Mesendoderm (in vitro differentiated cells): ENCODE measurements at regions not wholly inside any gene's neighbourhood (a gene's known extent, or its start where the extent isn't known, plus 50 kb on each side); places are given as distances from the start of the nearest gene placed in this dataset.
"Not testable (repeated sequence)": the region's sequence is repeated elsewhere in the genome, so short reads cannot be mapped to it uniquely, and the experiment has no call there.

ENCODE experiments used
- DNase-seq: peaks from one replicate; pipeline ENCODE4 v3.0.0; 2013
- H2AK5ac ChIP-seq: 2 replicates; pipeline ENCODE4 v1.6.1; 2013; ENCODE audit warnings: low read length, inconsistent platforms
- H2BK120ac ChIP-seq: 2 replicates; pipeline ENCODE4 v1.6.1; 2013; ENCODE audit warnings: low read depth, mild to moderate bottlenecking, low read length, moderate library complexity, mixed read lengths
- H2BK15ac ChIP-seq: replicated peaks from 2 replicates; pipeline ENCODE4 v1.6.1; 2013; ENCODE audit warnings: low read depth, mild to moderate bottlenecking, moderate library complexity
- H2BK5ac ChIP-seq: 2 replicates; pipeline ENCODE4 v1.6.1; 2013; ENCODE audit warnings: low read length, inconsistent platforms
- H3K18ac ChIP-seq: 2 replicates; pipeline ENCODE4 v1.6.1; 2013; ENCODE audit warnings: mild to moderate bottlenecking, low read length, mixed read lengths
- H3K23ac ChIP-seq: one replicate; pipeline ENCODE4 v1.6.1; 2013; ENCODE audit warnings: low read length
- H3K27ac ChIP-seq: 2 replicates; pipeline ENCODE4 v1.5.1; 2013; ENCODE audit warnings: low read depth, mild to moderate bottlenecking, inconsistent platforms, low read length, moderate library complexity
- H3K27me3 ChIP-seq: 2 replicates; pipeline ENCODE4 v1.6.1; 2013; ENCODE audit warnings: low read length, control low read depth, mild to moderate bottlenecking, inconsistent platforms; ENCODE audit not compliant: insufficient read depth, poor library complexity
- H3K36me3 ChIP-seq: 2 replicates; pipeline ENCODE4 v1.6.1; 2013; ENCODE audit warnings: low read length, inconsistent platforms; ENCODE audit not compliant: control insufficient read depth, insufficient read depth
- H3K4ac ChIP-seq: one replicate; pipeline ENCODE4 v1.6.1; 2013; ENCODE audit warnings: low read depth, mild to moderate bottlenecking, low read length, moderate library complexity
- H3K4me1 ChIP-seq: 2 replicates; pipeline ENCODE4 v1.6.1; 2013; ENCODE audit warnings: low read depth, low read length, inconsistent platforms; ENCODE audit not compliant: control insufficient read depth
- H3K4me2 ChIP-seq: 2 replicates; pipeline ENCODE4 v1.6.1; 2013; ENCODE audit warnings: low read length
- H3K4me3 ChIP-seq: 2 replicates; pipeline ENCODE4 v1.5.1; 2013; ENCODE audit warnings: mild to moderate bottlenecking, low read length
- H3K56ac ChIP-seq: one replicate; pipeline ENCODE4 v1.6.1; 2013; ENCODE audit warnings: low read length
- H3K79me1 ChIP-seq: 2 replicates; pipeline ENCODE4 v1.6.1; 2013; ENCODE audit warnings: low read length, inconsistent platforms
- H3K79me2 ChIP-seq: 2 replicates; pipeline ENCODE4 v1.6.1; 2013; ENCODE audit warnings: mild to moderate bottlenecking, low read length; ENCODE audit not compliant: control insufficient read depth, insufficient read depth
- H3K9ac ChIP-seq: 2 replicates; pipeline ENCODE4 v1.6.1; 2013; ENCODE audit warnings: low read length, inconsistent platforms
- H4K5ac ChIP-seq: one replicate; pipeline ENCODE4 v1.6.1; 2013; ENCODE audit warnings: low read length
- H4K8ac ChIP-seq: one replicate; pipeline ENCODE4 v1.6.1; 2013; ENCODE audit warnings: low read depth, mild to moderate bottlenecking, control low read depth, low read length, moderate library complexity
- WGBS: extraction: QIAGEN DNeasy Blood & Tissue Kit; methylation state at CpG from one replicate; pipeline ENCODE4 v1.1.7; 2013; ENCODE audit warnings: low lambda C conversion rate, missing lambda C conversion rate; ENCODE audit not compliant: insufficient coverage; ENCODE audit errors: extremely low coverage; 5-methylcytosine and 5-hydroxymethylcytosine counted together

DNA sequence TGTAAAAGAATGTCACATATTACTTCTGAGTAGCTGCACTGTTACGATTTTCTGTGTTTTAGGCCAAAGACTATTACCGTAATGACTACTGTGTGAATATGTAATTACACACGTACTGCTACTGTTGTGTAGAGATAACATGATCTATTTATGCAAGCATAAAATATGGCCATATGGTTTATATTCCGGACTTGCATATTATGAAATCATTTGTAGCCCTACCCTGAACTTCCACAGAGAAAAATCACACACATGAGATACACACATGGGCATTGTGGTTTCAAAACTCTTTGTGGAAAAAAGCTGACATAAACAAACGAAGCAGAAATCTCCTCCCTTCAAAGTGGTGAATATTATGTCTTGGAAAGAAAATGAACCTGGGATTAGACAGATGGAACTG lies 373.0 kb upstream of the ADAMTS5 start:
- H3K4ac ChIP-seq = no peak overlapping the region

DNA sequence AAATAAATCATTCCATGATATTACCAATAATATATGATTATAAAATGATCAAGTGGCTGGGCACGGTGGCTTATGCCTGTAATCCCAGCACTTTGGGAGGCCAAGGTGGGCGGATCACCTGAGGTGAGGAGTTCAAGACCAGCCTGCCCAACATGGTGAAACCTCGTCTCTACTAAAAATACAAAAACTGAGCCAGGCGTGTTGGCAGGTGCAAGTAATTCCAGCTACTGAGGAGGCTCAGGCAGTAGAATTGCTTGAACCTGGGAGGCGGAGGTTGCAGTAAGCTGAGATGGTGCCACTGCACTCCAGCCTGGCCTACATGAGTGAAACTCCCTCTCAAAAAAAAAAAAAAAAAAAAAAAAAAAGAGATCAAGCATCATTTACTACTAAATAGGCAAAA lies 371.1 kb upstream of the ADAMTS5 start:
- DNase-seq, H3K36me3 ChIP-seq, H3K27me3 ChIP-seq, H3K4me2 ChIP-seq, H2BK5ac ChIP-seq, H3K4me3 ChIP-seq, H2BK15ac ChIP-seq, H2BK120ac ChIP-seq, H3K56ac ChIP-seq, H3K79me2 ChIP-seq, H3K79me1 ChIP-seq, H3K9ac ChIP-seq, H3K18ac ChIP-seq, H3K23ac ChIP-seq, H4K5ac ChIP-seq, H4K8ac ChIP-seq, H3K4ac ChIP-seq, H2AK5ac ChIP-seq, H3K4me1 ChIP-seq, H3K27ac ChIP-seq: not testable (repeated sequence)
- WGBS = no CpG with 5 or more reads among the region's 5 CpGs

More for the DNA sequence above, 373.0 kb upstream of the ADAMTS5 start:
- no peak overlapping the region for H3K56ac ChIP-seq
- H3K18ac ChIP-seq = no peak overlapping the region
- no peak overlapping the region for H3K4me2 ChIP-seq
- no CpG with 5 or more reads among the region's 5 CpGs for WGBS
- no peak for DNase-seq
- no peaks in the 10 kb centered on the region for H3K27me3 ChIP-seq
- no peak overlapping the region for H2BK120ac ChIP-seq
- no peak overlapping the region for H2AK5ac ChIP-seq
- H3K4me3 ChIP-seq = no peak overlapping the region
- H2BK15ac ChIP-seq = no peak overlapping the region
- H3K36me3 ChIP-seq = no peaks in the 10 kb centered on the region
- H3K23ac ChIP-seq = no peak overlapping the region
- no peaks in the 10 kb centered on the region for H3K79me1 ChIP-seq
- no peak overlapping the region for H2BK5ac ChIP-seq
- no peak overlapping the region for H3K9ac ChIP-seq
- no peaks in the 10 kb centered on the region for H3K4me1 ChIP-seq
- no peak overlapping the region for H4K5ac ChIP-seq
- H3K79me2 ChIP-seq = no peaks in the 10 kb centered on the region
- H4K8ac ChIP-seq = no peak overlapping the region
- no peak overlapping the region for H3K27ac ChIP-seq

DNA sequence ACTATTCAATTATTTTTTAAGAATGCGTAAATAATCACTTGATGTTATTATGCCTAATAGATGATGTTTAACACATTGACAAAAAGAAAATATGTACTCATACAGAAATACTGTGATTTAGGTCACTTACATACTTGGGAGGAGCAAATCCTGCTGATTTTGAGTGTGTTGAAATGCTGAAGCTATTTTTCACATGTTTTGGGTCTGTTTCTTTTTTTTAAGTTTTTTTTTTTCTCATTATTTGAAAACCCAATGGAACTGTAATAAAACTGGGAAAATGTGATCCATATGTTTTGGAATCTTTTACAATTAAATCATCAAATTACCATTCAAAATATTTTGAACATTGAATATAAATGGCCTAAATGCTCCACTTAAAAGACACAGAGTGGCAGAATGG lies 366.2 kb upstream of the ADAMTS5 start:
- no peak overlapping the region for H3K23ac ChIP-seq
- no peak overlapping the region for H2BK5ac ChIP-seq
- no peak overlapping the region for H3K56ac ChIP-seq
- H3K4me1 ChIP-seq = no peaks in the 10 kb centered on the region
- no peak overlapping the region for H3K4me3 ChIP-seq
- H4K8ac ChIP-seq = no peak overlapping the region
- no peak overlapping the region for H2BK120ac ChIP-seq
- no peaks in the 10 kb centered on the region for H3K36me3 ChIP-seq
- no peak overlapping the region for H3K18ac ChIP-seq
- no peaks in the 10 kb centered on the region for H3K79me2 ChIP-seq
- no peak overlapping the region for H3K27ac ChIP-seq
- no CpG with 5 or more reads among the region's 1 CpG for WGBS
- H2AK5ac ChIP-seq = no peak overlapping the region
- H3K79me1 ChIP-seq = no peaks in the 10 kb centered on the region
- H3K4ac ChIP-seq = no peak overlapping the region
- H3K27me3 ChIP-seq = no peaks in the 10 kb centered on the region
- H3K4me2 ChIP-seq = no peak overlapping the region
- DNase-seq = no peak
- H2BK15ac ChIP-seq = no peak overlapping the region
- H4K5ac ChIP-seq = no peak overlapping the region
- no peak overlapping the region for H3K9ac ChIP-seq

DNA sequence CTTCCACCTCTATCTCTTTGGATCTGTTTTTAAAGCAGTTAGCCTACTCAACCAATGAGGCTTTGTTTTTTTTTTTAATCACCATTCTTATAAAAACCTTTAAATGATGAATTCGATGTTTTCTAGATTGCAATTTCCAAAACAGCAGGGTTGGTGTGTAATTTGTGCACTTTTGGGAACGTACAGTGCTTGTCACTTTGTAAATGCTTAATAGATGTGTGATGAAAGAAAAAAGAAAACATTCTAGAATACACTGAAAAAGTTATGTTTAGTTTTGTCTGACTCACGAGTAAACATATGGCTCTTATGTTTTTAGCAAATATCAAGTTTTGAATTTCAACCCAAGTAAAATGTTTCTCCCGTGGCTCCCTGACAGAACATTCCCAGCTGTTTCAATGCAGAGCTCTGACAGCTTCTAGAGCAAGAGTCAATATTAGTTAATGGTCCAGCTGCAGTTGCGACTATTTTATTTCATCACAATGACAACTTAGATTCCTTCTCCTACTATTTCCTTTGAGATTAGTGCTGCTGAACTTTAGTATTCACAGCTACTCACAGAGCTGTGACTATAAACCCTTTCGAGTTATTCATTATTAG lies 362.5 kb upstream of the ADAMTS5 start:
- Histone ChIP-seq H3K9ac (no peak overlapping the region), H2BK5ac (no peak overlapping the region), H2BK15ac (no peak overlapping the region), H3K4me1 (no peaks in the 10 kb centered on the region), H4K5ac (no peak overlapping the region), H3K27me3 (no peaks in the 10 kb centered on the region), H3K18ac (no peak overlapping the region), H3K4me3 (no peak overlapping the region), H2AK5ac (no peak overlapping the region), H3K56ac (no peak overlapping the region), H3K79me1 (no peaks in the 10 kb centered on the region), H3K4me2 (no peak overlapping the region), H3K4ac (no peak overlapping the region), H3K36me3 (no peaks in the 10 kb centered on the region), H2BK120ac (no peak overlapping the region), H3K79me2 (no peaks in the 10 kb centered on the region), H3K23ac (no peak overlapping the region), H3K27ac (no peak overlapping the region), H4K8ac (no peak overlapping the region)
- WGBS = 100% methylated on average over 1 of the region's 6 CpGs
- DNase-seq = no peak

DNA sequence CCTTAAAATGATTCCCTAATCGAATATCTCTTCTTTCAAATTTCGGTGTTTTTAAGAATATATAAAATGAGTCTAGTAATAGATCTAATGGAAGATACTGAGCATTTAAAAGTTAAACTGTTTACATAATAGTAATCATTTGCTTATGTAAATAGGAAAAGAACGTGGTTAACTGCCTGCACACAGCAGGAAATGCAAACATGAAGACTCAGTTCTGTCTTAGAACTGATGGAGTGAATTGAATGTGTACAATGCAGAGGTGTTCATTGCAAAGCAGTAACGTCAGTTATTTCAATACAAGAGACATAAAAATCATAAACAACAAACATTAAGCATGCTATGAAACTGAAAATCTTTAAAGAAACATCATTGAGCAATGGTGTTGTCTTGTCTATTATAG lies 359.4 kb upstream of the ADAMTS5 start:
- Histone ChIP-seq H3K23ac (no peak overlapping the region), H4K5ac (no peak overlapping the region), H2BK15ac (no peak overlapping the region), H2AK5ac (no peak overlapping the region), H2BK120ac (no peak overlapping the region), H3K36me3 (no peaks in the 10 kb centered on the region), H3K56ac (no peak overlapping the region), H3K79me2 (no peaks in the 10 kb centered on the region), H2BK5ac (no peak overlapping the region), H3K79me1 (no peaks in the 10 kb centered on the region), H3K9ac (no peak overlapping the region), H3K18ac (no peak overlapping the region), H4K8ac (no peak overlapping the region), H3K27me3 (no peaks in the 10 kb centered on the region), H3K4ac (no peak overlapping the region), H3K4me1 (no peaks in the 10 kb centered on the region), H3K4me3 (no peak overlapping the region), H3K4me2 (no peak overlapping the region), H3K27ac (no peak overlapping the region)
- WGBS = no CpG with 5 or more reads among the region's 4 CpGs
- no peak for DNase-seq

DNA sequence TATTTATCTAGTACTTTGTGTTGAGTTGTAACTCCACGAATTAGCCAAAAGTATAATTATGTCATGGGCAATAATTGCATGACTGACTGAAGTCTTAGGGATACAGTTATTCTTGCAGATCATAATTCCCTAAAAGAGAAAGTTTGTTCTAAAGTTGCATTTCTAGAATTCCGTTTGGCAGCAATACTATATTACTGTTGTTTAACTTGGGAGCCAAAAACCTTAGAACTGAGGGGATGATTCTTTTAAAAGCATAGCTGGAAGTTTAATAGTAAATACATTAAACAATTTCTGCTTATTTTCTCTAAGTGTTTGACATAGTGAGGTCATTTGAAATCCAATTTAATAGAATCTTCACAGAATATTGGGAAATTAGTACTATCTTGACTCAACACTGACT lies 356.4 kb upstream of the ADAMTS5 start:
- no peaks in the 10 kb centered on the region for H3K4me1 ChIP-seq

More for the DNA sequence above, 356.4 kb upstream of the ADAMTS5 start:
- no peaks in the 10 kb centered on the region for H3K27me3 ChIP-seq
- H4K8ac ChIP-seq = no peak overlapping the region
- DNase-seq = no peak
- H3K4ac ChIP-seq = no peak overlapping the region
- no peak overlapping the region for H2BK5ac ChIP-seq
- H3K23ac ChIP-seq = no peak overlapping the region
- no peak overlapping the region for H3K4me2 ChIP-seq
- no peak overlapping the region for H3K4me3 ChIP-seq
- H3K56ac ChIP-seq = no peak overlapping the region
- no peak overlapping the region for H3K27ac ChIP-seq
- no peaks in the 10 kb centered on the region for H3K79me1 ChIP-seq
- no CpG with 5 or more reads among the region's 2 CpGs for WGBS
- H3K9ac ChIP-seq = no peak overlapping the region
- H3K18ac ChIP-seq = no peak overlapping the region
- H3K36me3 ChIP-seq = no peaks in the 10 kb centered on the region
- H2BK15ac ChIP-seq = no peak overlapping the region
- no peaks in the 10 kb centered on the region for H3K79me2 ChIP-seq
- H4K5ac ChIP-seq = no peak overlapping the region
- H2AK5ac ChIP-seq = no peak overlapping the region
- H2BK120ac ChIP-seq = no peak overlapping the region
